ENCODE measurements at regions not wholly inside any gene's neighbourhood (a gene's known extent, or its start where the extent isn't known, plus 50 kb on each side); places are given as distances from the start of the nearest gene placed in this dataset.
"Not testable (repeated sequence)": the region's sequence is repeated elsewhere in the genome, so short reads cannot be mapped to it uniquely, and the experiment has no call there.

GRCh38 chr22:48418831-48419230 lies 1408.8 kb downstream of the BRD1 start:
- no peak for DNase-seq

- DNase-seq: no peak
These were observed 1410.2 kb downstream of the BRD1 start for GRCh38 chr22:48417225-48418070.

GRCh38 chr22:48416396-48417224 lies 1411.1 kb downstream of the BRD1 start:
- no peak for DNase-seq

GRCh38 chr22:48415520-48415919 lies 1412.2 kb downstream of the BRD1 start:
- DNase-seq: no peak

- DNase-seq: no peak
These were observed 1413.0 kb downstream of the BRD1 start for GRCh38 chr22:48414651-48415050.

GRCh38 chr22:48412931-48413330 lies 1414.7 kb downstream of the BRD1 start:
- DNase-seq: not testable (repeated sequence)

GRCh38 chr22:48410536-48410935 lies 1417.1 kb downstream of the BRD1 start:
- DNase-seq: no peak

- DNase-seq: no peak
These were observed 1420.3 kb downstream of the BRD1 start for GRCh38 chr22:48407256-48407955.

- no peak for DNase-seq
These were observed 1421.5 kb downstream of the BRD1 start for GRCh38 chr22:48406161-48406560.

GRCh38 chr22:48405741-48406140 lies 1421.9 kb downstream of the BRD1 start:
- no peak for DNase-seq

GRCh38 chr22:48404801-48405447 lies 1422.7 kb downstream of the BRD1 start:
- no peak for DNase-seq

GRCh38 chr22:48403521-48404403 lies 1423.9 kb downstream of the BRD1 start:
- DNase-seq: peak; percentile 24

GRCh38 chr22:48402591-48403031 lies 1425.1 kb downstream of the BRD1 start:
- DNase-seq: no peak

GRCh38 chr22:48401523-48401922 lies 1426.2 kb downstream of the BRD1 start:
- not testable (repeated sequence) for DNase-seq

- DNase-seq: no peak
These were observed 1429.3 kb downstream of the BRD1 start for GRCh38 chr22:48398181-48398905.

- no peak for DNase-seq
These were observed 1430.0 kb downstream of the BRD1 start for GRCh38 chr22:48397531-48398180.

GRCh38 chr22:48396785-48397530 lies 1430.7 kb downstream of the BRD1 start:
- DNase-seq: no peak

- DNase-seq: no peak
These were observed 1431.4 kb downstream of the BRD1 start for GRCh38 chr22:48396091-48396784.

Data from skin of body (tissue), 1 donor.